ENCODE measurements at regions not wholly inside any gene's neighbourhood (a gene's known extent, or its start where the extent isn't known, plus 50 kb on each side); places are given as distances from the start of the nearest gene placed in this dataset.
"Not testable (repeated sequence)": the region's sequence is repeated elsewhere in the genome, so short reads cannot be mapped to it uniquely, and the experiment has no call there.

- in situ Hi-C loops (cut with MboI; ENCODE audit: low sequenced_read_pairs) = no loop called here
Measured at GRCh38 chr9:100785946-100786345, 208.1 kb downstream of the CAVIN4 start.

DNA sequence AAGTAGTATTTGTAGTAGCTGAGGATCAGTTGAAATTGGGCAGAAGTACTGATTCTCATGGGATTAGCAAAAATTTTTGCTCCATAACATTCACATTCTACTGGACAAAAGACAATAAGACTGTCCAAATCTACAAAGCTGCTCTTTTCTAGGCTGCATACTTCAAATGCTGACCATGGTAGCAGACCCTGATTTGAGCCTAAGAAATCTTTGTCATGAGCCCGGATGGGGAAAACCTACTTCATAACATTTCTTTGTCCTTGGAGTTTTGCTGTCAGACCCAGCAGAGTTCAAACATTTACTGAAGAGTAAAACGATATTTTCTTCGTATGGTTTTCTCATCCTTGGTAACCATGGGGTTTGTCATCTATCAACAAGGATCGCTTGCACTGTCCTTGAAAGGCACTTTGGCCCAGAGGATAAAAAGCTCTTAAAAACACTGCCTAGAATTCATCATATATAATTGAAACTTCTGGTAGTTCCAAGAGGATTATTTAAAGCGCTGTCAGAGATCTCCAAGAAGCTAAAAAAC lies 216.9 kb downstream of the CAVIN4 start:
- in situ Hi-C loops (cut with MboI; ENCODE audit: low sequenced_read_pairs) = no loop called here

DNA sequence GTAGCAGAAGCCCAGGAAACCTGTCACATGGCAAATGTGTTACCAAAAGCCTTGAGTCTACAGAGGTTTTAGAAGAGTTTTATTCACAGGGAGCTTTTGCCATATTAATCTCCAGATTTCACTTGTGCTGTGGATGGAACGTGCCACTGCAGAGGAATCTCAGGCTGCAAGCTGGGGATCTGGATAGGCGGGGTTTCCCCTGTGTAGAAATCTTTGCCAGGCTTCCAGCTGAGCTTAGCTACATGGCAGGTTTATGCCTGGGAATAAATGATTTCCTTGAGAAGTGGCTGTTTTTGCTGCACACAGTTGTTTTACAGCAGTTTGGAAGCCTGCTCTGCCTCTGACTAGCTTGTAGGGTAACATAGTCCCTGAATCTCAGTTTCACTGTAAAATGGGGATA lies 224.6 kb upstream of the PLPPR1 start:
- in situ Hi-C loops (cut with MboI; ENCODE audit: low sequenced_read_pairs) = no loop called here

GRCh38 chr9:100811643-100812042 lies 216.9 kb upstream of the PLPPR1 start:
- in situ Hi-C loops (cut with MboI; ENCODE audit: low sequenced_read_pairs) = no loop called here

DNA sequence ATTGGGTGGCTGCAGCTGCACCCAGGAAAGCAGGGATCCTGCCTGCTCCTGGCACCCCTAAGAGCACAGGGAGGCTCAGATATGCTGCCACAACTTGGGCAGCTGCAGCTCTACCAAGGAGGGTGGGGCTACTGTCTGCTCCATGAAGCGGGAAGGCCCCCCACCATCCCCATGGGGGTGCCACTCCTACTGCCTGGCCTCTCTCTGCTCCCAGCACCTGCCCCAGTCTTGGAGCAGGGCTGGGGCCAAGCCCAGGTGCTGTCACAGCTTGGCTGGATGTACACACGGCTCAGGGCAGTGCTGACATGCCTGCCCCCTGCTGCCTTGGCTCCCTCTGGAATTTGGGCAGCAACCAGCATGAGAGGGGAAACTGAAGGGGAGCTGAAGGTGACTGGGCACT lies 214.7 kb upstream of the PLPPR1 start:
- in situ Hi-C loops (cut with MboI; ENCODE audit: low sequenced_read_pairs) = no loop called here

DNA sequence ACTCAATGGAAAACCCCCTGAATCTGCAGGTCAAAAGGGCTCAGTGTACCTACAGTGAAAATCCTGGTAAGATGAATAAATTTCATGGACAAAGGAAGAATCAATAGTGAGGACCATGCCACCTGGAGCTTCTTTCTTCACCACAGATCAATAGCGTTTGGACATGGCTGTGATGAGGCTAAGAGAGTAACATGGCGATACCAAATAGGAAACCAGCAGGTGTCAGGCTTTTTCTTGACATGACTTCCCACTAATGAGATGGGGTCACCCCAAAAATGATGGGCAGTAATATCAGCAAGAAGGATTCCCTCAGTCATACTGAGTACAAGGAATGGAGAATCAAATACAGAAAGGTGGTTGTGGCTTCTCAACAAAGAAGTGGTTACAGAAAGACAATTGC lies 208.5 kb upstream of the PLPPR1 start:
- in situ Hi-C loops (cut with MboI; ENCODE audit: low sequenced_read_pairs) = no loop called here

GRCh38 chr9:100833035-100833434 lies 195.5 kb upstream of the PLPPR1 start:
- in situ Hi-C loops (cut with MboI; ENCODE audit: low sequenced_read_pairs) = not testable (repeated sequence)

- in situ Hi-C loops (cut with MboI; ENCODE audit: low sequenced_read_pairs) = no loop called here
Measured at GRCh38 chr9:100838857-100839256, 189.7 kb upstream of the PLPPR1 start.

DNA sequence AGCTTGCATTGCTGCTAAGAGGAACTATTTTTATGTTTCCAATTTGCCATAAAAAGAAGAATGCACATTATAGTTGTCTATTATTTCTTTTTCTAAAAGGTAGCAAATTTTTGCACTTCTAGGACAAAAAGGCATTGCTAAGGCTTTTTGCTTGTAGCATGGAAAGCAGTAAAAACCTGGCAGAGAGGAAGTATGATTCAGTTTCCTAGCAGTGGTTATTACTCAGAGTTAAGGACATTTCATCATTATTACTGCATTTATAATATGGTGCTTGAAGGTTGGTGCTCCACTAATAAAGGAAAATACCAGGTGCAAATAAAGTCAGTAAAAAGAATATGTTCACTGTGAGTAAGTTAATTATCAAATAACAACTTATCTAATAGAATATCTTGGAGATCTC lies 179.8 kb upstream of the PLPPR1 start:
- in situ Hi-C loops (cut with MboI; ENCODE audit: low sequenced_read_pairs) = no loop called here

DNA sequence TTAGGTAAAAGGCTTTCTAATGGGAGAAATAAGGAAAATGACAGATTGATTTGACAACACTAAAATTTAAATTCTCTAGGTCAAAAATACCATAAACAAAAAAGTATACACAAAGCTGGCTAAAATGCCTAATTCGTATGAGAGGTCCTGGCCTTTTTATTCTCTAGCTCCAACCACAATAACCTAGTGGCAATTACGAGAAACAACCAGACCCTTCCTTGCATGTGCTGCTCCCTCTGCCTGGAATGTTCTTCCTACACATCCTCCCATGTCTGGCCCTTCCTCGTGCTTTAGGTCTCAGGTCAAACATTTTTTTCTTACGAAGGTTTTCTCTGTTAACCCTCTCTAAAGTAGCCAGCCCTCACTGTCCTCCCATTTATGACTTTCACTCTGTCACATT lies 176.4 kb upstream of the PLPPR1 start:
- in situ Hi-C loops (cut with MboI; ENCODE audit: low sequenced_read_pairs) = no loop called here

- in situ Hi-C loops (cut with MboI; ENCODE audit: low sequenced_read_pairs) = no loop called here
Measured at GRCh38 chr9:100856238-100856637, 172.3 kb upstream of the PLPPR1 start.

- in situ Hi-C loops (cut with MboI; ENCODE audit: low sequenced_read_pairs) = no loop called here
Measured at GRCh38 chr9:100865111-100865510, 163.4 kb upstream of the PLPPR1 start.

GRCh38 chr9:100865648-100866047 lies 162.9 kb upstream of the PLPPR1 start:
- in situ Hi-C loops (cut with MboI; ENCODE audit: low sequenced_read_pairs) = no loop called here

GRCh38 chr9:100869326-100869725 lies 159.2 kb upstream of the PLPPR1 start:
- in situ Hi-C loops (cut with MboI; ENCODE audit: low sequenced_read_pairs) = no loop called here

DNA sequence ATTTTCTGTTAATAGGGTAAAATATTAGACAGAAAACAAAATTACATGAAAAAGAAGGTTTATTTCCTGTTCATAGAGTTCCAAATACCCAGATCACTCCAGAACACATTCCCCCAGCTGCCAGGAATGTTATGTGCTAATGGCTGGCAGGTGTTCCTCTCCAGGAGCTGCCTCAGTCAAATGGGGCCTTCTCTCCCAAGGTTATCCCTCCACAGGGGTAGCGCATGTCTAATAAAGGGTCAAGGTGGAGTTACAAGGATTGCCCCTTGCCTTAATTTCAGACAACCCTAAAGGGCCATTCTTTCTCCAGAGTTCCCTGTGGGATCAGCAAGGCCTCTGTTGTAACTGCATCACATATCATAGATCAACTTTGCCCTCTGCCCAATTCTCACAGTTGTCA lies 148.6 kb upstream of the PLPPR1 start:
- in situ Hi-C loops (cut with MboI; ENCODE audit: low sequenced_read_pairs) = no loop called here

DNA sequence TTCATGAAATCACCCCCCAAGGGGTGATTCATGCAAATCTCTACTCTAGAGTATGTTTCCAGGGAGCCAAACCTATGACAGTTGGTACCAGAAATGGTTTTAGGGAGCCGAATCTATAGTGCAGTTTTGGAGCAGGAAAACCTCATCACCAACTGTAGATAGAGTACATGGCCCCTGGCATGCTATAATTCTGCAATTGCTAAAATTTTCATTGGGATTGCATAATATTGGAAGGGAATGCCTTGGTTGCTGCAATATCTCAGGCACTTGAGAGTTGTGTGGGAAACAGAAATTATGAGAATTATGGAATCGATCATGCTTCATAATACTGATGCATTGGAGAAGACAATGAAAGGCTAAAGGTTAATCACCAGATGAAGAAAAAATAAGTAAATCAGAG lies 148.2 kb upstream of the PLPPR1 start:
- in situ Hi-C loops (cut with MboI; ENCODE audit: low sequenced_read_pairs) = no loop called here

GRCh38 chr9:100884518-100884917 lies 144.0 kb upstream of the PLPPR1 start:
- in situ Hi-C loops (cut with MboI; ENCODE audit: low sequenced_read_pairs) = no loop called here

DNA sequence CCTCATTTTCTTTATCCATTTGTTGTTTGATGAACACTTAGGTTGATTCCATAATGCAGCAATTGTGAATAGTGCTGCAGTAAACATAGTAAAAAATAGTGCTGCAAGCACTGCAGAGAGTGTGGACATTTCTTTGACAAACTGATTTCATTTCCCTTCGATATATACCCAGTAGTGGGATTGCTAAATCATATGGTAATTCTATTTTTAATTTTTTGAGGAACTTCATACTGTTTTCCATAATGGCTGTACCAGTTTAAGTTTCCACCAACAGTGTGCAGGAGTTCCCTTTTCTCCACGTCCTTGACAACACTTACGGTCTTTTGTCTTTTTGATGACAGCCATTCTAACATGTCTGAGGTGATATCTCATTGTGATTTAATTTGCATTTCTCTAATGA lies 138.2 kb upstream of the PLPPR1 start:
- in situ Hi-C loops (cut with MboI; ENCODE audit: low sequenced_read_pairs) = no loop called here

DNA sequence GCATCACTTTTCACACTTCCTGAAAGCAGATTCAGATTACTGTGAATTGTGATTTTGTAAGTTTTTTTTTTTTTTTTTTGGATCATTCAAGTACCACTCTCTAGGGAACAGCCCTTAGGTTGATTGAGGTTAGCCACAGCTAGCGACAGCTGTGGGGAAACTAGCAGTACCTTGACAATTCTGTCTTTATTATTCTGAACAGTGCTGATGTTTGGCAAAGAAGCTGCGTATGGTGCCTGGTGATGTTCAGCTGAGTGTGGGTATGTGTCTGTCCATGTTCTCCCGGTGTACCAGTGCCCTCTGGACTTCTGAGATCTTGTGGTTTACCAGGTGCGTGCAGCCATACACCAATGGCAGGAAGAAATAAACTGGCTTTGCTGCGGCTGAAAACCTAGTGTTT lies 117.3 kb upstream of the PLPPR1 start:
- in situ Hi-C loops (cut with MboI; ENCODE audit: low sequenced_read_pairs) = no loop called here

- in situ Hi-C loops (cut with MboI; ENCODE audit: low sequenced_read_pairs) = no loop called here
Measured at GRCh38 chr9:100913257-100913656, 115.3 kb upstream of the PLPPR1 start.

GRCh38 chr9:100914266-100914665 lies 114.3 kb upstream of the PLPPR1 start:
- in situ Hi-C loops (cut with MboI; ENCODE audit: low sequenced_read_pairs) = no loop called here

DNA sequence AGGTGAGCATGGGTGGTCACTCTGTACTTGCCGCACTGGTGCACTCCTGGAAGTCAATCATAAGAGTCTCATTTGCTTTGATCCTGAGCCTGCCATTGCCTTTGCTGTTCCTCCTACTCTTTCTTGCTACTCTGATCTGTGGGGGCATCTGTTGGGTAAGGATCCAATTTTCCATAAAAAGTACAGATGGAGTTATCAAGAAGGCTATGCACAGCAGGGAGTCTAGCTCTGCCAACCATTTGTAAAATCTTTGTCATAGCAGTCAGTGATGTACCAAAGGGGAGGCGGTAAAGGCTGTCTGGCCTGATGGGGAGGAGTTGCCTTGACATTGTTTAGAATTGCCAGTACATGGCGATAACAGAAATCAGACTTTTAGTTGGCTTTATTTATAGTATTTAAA lies 109.0 kb upstream of the PLPPR1 start:
- in situ Hi-C loops (cut with MboI; ENCODE audit: low sequenced_read_pairs) = no loop called here

GRCh38 chr9:100926366-100926765 lies 102.2 kb upstream of the PLPPR1 start:
- in situ Hi-C loops (cut with MboI; ENCODE audit: low sequenced_read_pairs) = no loop called here

DNA sequence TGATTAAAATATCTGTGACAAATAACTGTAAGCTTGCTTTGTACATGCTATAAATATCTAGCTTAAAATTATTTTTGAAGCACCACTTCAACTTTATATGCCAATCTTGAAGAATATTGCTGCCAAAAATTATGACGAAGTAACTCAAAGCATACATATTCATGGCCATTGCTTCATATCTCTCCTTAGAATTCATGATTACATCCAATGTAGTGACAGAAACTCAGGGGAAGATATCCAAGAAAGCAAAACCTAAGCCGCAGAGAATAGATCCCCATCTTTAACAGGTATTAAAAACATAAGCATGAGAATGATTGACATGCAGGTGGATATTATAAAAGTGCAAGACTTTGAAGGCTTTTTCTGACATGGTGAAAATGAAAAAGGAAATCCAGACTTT lies 100.8 kb upstream of the PLPPR1 start:
- in situ Hi-C loops (cut with MboI; ENCODE audit: low sequenced_read_pairs) = no loop called here
